ENCODE measurements at regions not wholly inside any gene's neighbourhood (a gene's known extent, or its start where the extent isn't known, plus 50 kb on each side); places are given as distances from the start of the nearest gene placed in this dataset.

DNA sequence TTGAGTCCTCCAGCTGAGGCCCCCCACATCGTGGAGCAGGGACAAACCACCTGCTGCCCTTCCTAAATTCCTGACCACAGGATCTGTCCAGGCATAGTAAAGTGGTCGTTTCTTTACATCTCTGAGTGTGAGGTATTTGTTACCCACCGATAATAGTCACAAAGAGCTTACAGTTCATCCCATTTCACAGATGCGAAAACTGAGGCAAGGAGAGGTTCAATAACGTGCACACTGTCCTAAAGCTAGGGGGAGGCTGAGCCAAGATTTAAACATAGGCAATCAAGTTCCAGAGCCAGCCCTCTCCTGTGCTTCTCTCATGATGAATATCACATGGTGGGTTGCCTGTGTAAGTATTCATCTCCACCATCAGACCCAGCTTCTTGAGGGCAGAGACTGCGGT is 135.4 kb downstream of the CCT6B start:
- DNase-seq (ENCODE audit: low spot score): no peak

DNA sequence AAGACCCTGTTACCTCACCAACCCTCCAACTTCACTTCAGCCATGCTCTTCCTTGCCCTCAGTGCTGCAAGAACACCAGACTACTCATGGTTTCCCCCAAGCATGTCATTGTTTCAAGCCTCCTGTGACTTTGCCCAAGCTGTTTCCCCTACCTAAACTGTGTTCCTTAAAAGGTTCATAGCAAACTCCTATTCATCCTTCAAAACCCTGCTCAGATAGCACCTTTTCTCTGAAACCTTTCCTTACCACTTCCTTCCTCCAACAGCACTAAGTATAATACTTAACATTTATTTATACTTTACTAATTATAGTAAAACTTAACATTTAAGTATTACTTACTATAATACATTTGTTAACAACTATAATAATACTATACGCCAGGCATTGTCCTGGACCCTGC is 136.2 kb downstream of the CCT6B start:
- no peak for DNase-seq (ENCODE audit: low spot score)

DNA sequence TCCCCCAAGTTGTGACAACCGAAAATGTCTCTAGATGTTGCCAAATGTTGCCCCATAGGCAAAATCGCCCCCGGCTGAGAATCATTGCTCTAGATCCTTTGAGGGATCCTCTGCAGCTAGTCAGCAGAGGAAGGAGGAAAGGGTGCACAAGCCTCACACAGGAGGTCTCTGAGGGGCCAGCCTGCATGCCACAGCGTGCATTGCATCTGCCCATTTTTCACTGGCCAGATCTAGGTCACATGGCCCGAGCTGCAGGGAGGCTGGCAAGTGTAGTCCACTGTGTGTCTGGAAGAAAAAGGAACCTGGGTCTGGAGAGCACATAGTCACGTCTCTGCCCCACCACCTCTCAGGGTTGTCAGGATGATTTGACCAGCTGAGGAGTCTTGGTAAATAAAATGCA is 138.2 kb downstream of the CCT6B start:
- no peak for DNase-seq (ENCODE audit: low spot score)

DNA sequence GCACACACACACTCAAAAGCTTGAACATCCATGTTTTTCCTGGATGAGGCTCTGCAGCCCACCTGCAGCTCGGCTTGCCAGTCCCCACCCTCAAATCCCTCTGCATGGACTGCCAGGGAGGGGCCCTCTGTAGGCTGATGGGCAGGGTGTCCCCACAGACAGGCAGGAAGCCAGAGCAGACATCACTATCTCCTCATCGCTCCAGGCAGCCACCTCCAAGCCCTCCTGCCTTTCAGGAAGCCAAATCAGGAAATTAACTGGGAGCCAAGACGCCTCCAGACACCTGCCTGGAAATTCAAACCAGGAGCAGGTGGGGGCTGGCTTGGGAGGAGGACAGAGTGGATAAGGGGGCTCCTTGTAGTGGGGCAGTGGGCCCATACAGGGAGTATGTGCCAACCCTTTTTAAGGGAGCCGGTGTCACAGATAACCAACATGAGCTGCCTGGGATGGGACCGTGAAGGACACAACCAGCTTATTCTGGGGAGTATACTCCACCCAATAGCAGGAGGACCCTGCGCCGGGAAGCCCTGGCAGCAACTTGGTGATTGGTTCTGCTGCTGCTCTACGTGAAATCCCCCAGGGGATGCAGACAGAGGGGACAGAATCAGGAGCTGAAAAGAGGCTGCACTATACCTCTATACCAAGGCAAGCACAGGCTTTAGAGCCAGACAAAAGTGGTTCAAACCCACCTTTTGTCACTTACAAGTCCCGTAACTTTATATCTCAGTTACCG is 139.1 kb downstream of the CCT6B start:
- no peak for DNase-seq (ENCODE audit: low spot score)

DNA sequence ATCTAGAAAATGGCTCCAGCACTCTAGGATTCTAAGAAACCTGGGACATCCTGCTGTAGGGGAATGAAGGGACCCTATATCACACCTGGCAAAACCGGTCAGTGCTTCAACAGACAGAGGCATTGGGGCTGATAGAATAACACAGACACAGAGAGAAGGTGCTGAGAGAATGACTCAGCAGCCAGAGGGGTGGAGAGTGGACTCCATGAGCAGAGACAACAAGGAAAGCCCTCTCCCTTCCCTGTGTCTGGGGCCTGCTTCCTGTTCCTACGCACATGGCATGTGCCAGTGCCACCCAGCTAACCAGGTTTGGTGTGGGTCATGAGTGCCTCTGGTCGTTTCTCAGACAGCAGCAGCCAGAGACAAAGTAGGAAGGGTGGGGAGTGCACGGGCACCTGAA is 140.3 kb downstream of the CCT6B start:
- DNase-seq (ENCODE audit: low spot score): no peak

DNA sequence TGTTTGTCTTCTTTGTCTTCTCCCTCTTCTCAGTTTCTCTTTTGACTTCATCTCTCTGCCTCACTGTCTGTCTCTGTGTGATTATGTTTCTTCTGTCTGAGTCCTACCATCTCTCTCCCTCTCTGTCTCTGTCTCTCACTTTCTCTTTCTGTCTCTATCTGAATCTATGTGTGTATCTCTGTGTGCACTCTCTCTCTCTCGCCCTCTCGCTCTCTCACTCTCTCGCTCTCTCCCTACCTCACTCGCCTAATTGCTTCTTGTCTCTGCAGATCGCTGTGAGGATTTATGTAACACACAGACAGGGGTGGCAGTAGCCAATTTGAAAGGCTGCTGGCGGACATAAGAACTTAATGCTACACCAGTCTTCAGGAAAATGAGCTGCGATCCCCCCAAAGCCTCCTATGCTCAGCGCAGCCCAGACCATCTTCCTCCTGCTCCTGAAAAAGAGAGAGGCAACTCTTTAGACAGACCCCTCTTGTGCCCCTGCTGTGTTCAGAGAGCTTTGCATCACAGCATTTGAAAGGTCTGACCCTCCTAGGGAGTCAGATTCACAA is 140.9 kb downstream of the CCT6B start:
- DNase-seq (ENCODE audit: low spot score): no peak

DNA sequence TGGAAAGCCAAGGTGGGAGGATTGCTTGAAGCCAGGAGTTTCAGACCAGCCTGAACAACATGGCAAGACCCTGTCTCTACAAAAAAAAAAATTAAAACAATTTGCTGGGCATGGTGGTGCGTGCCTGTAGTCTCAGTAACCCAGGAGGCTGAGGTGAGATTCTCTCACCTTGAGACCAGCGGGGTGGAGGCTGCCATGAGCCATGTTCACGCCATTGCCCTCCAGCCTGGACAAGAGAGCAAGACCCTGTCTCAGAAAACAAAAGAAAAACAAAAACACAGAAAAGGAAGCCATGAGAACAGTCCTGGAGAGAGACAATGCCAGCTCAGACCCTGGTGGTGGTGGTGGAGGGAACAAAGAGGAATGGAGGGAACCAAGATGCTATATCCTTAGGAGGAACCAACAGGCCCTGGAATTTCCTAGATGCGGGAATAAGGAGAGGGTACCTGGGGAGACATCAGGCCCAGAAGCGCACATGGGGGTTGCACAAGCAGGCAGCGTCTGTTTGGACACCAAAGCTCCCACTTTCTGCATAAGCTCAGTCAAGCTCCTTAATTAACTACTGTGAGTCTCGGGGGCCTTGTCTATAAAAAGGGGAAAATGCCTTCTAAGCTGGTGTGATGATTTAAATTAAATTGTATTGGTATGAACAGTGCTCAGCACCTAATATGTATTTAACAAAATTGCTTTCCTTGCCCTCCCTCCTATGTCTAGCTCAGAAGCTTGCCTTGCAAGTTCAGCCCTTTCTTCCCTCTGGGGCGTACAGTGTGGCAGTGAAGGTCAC is 143.8 kb downstream of the CCT6B start:
- no peak for DNase-seq (ENCODE audit: low spot score)

DNA sequence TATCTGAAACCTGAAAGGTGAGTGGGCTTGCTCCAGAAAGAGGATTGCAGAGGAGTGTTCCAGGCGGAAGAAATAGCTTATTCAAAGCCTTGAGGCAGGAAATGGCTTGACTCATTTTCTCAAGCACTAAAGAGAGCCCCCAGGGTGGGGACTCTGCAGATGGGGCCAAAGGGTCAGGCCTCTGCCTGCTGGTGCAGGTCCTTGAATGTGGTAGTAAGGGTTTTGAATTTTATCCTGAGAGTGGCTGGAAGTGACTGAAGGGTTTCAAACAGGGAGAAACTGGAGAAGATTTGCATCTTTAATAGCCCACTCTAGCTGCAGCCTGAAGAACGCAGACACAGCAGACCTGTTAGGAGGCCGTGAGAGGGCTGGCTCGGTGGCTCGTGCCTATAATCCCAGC is 144.4 kb downstream of the CCT6B start:
- DNase-seq (ENCODE audit: low spot score): no peak

DNA sequence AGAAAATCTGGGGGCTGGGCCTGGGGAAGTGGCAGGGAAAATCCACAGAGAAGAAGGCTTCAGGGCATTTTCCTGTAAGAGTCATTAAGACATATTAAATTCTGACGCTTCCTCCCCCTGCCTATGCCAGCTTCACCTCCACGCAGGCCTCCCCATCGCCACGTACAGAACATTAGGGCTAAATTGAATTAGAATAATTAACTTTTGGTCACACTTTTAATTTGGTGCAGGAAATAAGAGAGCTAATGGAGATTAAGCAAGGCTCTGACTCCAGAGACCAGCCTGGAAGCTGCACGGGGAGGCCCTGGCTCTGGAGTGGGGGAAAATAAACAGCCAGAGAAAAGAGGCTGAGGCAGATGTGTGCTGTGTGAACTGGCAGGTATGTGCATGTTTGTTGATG is 148.0 kb downstream of the CCT6B start:
- DNase-seq (ENCODE audit: low spot score): no peak

DNA sequence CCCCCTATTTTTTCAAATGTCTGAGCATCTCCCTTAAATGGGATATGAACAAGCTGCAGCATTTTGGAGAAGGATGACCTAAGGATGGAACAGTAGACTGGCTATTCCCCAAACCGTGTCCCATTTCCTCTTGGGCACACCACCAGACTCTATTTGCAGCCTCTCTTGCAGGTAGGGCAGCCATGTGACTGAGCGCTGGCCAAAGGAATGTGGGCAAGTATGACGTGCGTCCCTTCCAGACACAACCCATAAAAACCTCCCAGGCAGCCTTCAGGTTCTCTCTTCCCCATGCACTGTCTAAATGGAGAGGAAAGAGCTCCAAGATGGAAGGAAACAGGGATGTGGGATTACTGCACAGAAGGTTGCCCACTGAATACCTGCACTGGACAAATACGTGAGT is 149.7 kb downstream of the CCT6B start:
- no peak for DNase-seq (ENCODE audit: low spot score)

DNA sequence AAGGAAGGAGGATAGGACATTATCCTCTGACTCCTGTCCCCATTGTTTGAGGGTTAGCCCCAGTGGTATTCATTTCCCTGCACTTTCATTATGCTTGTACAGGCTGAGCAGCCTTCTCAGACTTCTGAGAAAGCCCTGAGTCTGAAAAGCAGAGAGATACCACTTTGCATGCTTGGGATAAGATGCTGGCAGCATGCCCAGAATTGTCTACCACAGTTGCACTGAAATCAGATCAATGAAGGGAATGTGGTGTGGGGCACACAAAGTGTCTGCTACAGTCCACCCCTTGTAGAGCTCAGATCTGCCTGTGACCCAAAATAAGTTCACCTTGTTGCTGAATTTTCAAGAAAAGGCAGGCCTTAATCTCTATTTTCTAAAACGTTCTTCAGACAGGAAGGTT is 160.6 kb downstream of the CCT6B start:
- DNase-seq (ENCODE audit: low spot score): no peak

DNA sequence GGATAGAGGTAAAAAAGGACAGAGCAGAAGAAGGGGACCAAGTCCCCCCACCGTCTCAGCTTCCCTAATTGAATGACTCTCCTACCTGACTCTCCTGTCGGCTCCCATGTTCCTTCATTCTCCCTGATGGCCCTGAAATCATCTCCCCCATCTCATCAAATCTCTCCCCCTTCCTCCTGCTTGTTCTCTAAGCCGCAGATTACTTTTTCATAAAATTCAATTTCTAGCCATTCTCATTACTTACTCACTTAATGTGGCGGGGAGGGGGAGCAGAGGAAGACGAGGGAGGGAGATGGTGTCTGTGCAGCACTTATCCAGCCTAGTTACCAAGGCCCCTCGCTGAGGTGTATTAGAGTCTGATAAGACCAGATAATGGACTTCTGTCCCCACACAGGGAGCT is 161.5 kb downstream of the CCT6B start:
- DNase-seq (ENCODE audit: low spot score): no peak

DNA sequence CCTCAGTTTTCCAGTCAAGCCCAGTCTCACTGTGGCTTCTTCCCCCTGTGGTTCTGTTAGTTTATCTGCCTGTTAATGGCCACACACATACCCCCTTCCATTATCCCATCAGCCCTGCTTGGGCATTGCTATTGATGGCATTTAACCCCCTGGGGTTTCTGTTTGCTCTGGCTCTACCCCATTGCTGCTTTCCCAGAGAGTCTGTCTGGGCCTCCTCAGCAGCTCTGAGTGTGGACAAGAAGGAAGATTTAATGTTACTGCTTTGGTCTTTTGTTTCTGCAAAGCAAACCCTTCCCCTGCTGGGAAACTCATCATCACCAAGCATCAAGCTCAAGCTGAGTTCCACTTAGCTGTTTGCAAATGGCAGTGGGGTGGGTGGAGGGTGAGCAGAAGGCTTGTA is 162.7 kb downstream of the CCT6B start:
- no peak for DNase-seq (ENCODE audit: low spot score)

DNA sequence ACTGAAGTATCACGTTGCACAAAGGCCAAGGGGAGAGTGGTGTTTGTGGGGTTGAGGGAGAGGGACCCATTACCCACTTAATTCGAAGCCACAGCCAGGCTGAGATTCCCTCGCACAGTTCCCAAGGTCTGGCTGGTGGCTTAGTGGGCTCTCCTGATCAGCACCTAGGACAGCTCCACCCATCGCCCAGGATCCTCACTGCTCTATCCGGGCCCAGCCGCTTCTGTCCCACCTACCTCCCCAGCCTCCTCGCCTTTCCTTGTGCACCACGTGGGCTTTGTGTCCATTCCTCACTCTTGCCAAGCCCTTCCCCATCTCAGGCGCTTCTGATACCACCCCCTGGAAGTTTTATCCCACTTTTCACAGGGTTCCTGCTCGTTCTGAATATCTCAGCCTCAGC is 163.5 kb downstream of the CCT6B start:
- peak; percentile 68 for DNase-seq (ENCODE audit: low spot score)

DNA sequence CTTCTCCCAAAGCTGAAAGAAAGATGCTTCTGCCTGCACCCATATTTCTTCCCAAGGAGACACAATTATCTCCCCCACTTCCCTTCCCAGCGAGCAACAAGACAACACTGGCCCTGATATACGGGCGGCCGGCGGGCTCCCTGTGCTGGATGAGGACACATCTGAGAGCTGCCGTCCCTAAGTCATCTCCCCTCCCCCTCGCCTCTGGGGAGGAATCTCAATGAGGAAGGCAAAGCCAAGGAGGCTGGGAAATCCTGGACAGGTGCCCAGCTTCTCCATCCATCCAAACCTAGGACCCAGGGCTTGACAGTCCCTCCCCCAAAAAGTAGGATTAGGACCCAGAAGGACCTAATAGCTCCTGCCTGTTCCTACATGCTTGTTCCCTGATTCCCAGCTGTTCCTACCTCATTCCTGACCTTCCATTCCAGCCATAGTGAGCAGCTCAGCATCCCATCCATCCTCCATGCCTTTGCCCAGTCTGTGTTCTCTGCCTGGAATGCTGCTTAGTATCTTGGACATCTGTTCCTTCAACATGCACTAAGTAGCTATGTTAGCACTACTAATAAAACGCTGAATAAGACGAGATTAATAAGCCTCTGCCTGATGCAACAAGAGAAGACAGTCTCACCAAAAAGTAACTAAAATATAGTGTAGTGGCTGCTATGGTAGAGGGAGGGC is 167.9 kb downstream of the CCT6B start:
- no peak for DNase-seq (ENCODE audit: low spot score)

DNA sequence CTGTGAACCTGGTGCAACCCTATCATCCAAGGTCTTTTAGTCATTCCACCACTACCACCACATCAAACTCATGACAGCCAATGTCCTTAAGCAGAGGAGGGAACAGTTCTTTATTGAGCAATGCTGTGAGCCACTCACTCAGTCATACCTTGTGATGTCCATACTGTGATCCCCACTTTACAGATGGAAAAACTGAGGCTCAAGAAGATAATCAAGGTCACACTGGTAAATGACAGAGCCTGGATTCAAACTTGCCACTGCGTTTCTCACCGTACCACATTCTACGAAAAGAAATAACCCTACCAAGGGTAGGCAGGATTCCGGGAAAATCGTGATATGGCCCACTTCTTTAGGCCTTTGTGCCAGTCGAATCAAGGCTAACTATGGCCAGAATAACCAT is 172.6 kb downstream of the CCT6B start:
- no peak for DNase-seq (ENCODE audit: low spot score)

DNA sequence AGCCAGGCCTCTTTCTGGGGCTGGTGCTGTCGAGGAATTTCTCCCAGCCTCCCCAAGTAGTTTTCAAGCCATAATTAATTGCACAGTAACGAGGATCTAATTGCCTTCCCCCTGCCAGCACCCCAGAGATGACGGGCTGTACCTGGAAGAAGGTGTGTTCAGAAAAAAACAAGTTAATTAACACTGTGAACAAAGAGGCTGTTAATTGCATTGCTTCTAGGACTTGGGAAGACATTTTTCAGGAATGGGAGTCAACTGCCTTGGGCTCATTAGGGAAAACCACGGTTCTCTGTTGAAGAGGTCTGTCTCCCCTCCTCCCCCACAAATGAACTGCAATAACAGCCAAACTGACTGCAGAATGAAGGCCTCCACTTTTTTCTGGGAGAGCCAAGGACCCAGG is 176.7 kb downstream of the CCT6B start:
- no peak for DNase-seq (ENCODE audit: low spot score)

DNA sequence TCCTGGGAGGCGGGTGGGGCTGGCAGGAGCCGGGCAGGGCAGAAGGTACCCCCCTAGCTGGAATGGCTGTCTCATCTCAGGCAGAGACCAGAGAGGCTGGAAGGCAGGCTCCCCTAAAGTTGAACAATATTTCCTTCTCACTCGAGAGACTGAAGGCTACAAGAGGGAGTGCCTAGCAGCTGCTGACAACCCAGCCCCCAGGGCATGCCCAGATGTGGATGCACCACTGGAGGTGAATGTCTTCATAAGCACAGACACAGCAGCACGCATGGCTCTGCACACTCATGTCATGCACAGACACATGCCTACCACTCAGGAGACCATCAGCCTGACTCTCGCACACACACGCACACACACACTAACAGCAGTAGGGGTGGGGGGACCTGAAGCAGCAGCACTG is 179.0 kb downstream of the CCT6B start:
- no peak for DNase-seq (ENCODE audit: low spot score)

DNA sequence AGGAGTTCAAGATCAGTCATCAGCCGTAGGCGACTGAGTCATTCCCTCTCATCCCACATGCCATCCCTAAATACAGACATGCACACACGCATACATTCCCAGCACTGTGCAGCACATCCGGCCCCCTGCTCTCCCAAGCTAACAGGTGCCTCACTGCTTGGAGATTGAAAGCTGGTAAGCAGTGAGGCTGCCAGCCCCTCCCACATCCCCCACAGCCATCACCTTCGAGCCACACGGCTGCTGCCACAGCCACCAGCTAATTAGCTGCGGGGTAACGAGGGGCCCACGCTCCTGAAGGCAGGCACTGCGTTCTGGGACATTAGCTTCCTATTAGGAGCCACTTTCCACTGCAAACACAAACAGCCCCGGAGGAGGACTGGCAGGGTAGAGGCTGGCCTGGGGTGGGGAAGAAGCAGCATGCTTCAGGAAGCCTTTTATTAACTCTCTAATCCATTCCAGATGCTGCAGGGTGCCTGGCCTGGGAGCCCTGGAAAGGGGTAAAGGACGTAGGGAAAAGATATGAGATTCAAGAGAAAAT is 179.6 kb downstream of the CCT6B start:
- DNase-seq (ENCODE audit: low spot score): no peak

DNA sequence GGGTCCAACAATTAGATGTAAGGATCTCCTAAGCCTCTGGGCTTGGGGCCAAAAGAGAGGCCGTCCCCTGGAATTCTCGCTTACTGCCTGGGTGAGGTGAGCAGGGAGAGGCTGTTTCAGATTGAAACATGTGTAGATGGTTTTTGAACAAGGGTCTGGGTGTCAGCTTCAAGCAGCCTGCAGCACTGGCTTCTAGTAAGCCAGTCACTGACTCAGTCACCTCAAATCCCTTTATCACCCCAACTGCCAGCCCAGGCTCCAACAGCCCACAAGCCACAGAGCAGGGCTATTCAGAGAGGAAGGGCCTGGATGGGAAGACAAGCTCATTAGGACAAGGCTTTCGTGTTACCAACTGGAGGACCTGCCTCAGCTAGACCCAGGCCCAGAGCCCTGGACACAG is 180.2 kb downstream of the CCT6B start:
- no peak for DNase-seq (ENCODE audit: low spot score)

DNA sequence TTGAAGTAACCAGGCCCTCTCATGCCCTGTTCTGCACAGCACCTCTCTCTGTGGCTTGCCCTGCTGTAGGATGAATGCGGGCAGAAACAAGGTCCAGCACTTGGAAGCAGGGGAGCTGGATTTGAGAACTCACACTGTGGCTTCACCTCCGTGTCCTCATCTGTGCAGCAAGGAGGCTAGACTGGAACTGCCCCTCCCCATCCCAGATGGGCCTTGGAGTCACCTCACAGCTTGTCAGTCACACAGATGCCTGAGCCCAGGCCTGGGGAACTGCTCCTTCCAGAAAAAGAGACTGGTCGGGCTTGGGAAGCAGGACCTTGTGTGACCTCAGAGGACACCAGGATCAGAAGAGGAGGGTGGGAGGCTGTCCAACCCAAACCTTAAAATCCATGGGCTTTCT is 180.8 kb downstream of the CCT6B start:
- no peak for DNase-seq (ENCODE audit: low spot score)
